ENCODE measurements at regions not wholly inside any gene's neighbourhood (a gene's known extent, or its start where the extent isn't known, plus 50 kb on each side); places are given as distances from the start of the nearest gene placed in this dataset.

DNA sequence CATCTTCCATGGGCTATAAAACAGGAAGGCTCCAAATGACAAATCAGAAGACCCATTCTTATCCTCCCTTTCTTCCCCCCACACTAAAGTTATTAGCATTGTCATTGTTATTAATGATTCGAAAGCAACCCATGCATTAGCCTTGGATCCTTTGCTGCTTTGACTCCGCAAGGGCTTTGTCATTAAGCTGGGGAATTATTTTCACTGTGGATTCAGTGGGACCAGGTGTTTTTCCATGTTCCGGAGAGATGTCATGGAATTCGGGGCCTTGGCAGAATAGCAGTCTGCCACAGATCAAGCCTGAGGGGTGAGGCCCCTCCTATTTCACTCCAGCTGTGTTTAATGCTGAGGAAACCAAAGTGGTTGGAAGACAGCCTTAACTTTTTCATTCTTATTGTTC is 357.1 kb downstream of the EN1 start:
- TF ChIP-seq, protein P1, sequence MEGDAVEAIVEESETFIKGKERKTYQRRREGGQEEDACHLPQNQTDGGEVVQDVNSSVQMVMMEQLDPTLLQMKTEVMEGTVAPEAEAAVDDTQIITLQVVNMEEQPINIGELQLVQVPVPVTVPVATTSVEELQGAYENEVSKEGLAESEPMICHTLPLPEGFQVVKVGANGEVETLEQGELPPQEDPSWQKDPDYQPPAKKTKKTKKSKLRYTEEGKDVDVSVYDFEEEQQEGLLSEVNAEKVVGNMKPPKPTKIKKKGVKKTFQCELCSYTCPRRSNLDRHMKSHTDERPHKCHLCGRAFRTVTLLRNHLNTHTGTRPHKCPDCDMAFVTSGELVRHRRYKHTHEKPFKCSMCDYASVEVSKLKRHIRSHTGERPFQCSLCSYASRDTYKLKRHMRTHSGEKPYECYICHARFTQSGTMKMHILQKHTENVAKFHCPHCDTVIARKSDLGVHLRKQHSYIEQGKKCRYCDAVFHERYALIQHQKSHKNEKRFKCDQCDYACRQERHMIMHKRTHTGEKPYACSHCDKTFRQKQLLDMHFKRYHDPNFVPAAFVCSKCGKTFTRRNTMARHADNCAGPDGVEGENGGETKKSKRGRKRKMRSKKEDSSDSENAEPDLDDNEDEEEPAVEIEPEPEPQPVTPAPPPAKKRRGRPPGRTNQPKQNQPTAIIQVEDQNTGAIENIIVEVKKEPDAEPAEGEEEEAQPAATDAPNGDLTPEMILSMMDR (conservative IDR thresholded peaks at IDR 0.05) = no peak
- no peak for TF ChIP-seq ZFX (IDR thresholded peaks at IDR 0.05)
